Activated T-cell treated with anti-CD3 and anti-CD28 coated beads for 1 hour (primary cell): ENCODE measurements at regions not wholly inside any gene's neighbourhood (a gene's known extent, or its start where the extent isn't known, plus 50 kb on each side); places are given as distances from the start of the nearest gene placed in this dataset.
"Not testable (repeated sequence)": the region's sequence is repeated elsewhere in the genome, so short reads cannot be mapped to it uniquely, and the experiment has no call there.

ENCODE experiments used
- DNase-seq: peaks from one replicate; pipeline ENCODE4 v3.0.0-alpha.2; 2020; ENCODE audit warnings: low read depth

DNA sequence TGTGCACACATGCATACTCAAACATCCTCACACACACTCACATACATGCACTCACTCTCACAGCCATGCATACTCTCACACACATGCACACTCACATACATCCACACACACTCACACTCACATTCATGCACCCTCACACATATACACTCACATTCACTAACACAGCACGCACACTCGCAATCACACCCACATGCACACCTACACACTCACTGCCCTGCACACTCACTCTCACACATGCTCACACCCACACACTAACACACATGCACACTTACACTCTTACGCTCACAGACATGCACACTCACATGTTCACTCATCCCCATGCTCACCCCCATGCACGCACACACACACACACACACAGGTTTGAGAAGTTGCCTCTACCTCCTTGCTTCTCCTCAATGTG, 63.2 kb upstream of the SFSWAP start:
- no peak for DNase-seq

GRCh38 chr12:131655469-131656174, 55.3 kb upstream of the SFSWAP start:
- DNase-seq, result not testable (repeated sequence)

- not testable (repeated sequence) for DNase-seq
Measured at GRCh38 chr12:131656796-131657195, 54.1 kb upstream of the SFSWAP start.

DNA sequence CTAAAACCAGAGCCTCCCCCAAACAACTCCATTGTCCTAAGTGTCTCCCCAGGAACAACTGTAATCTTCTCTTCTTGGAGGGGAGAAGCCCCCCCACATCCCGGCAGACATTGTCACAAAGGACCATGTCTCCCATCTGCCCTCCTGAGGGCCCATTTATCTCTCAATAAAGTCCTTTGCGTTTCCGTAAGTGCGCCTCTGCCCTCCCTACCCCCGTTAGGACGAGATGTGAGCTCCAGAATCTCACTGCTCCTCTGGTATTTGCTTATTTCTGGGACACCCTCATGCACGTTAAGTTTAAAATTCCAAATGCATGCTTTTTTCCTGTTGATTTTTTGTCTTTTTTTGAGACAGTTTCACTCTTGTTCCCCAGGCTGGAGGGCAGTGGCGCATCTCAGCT, 52.3 kb upstream of the SFSWAP start:
- DNase-seq, result not testable (repeated sequence)

- not testable (repeated sequence) for DNase-seq
Measured at GRCh38 chr12:131659484-131659883, 51.4 kb upstream of the SFSWAP start.

DNA sequence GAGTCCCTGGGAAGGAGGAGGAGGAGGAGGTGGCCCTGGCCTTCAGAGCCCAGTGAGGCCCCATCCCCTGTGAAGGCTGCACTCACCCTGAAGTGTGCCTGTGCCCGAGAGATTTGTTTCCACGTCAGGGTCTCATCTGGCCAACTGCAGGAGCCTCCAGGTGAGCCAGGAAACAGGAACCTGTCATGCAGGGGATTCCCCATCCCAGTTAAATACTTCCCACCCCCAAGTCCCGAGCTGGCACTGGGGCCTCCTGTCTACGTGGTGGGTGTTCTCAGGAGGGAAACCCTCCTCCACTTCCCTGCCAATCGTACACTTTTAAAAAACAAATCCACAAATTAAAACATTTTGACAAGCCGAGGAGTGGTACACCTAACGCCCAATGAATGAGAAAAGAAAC, 50.9 kb upstream of the SFSWAP start:
- not testable (repeated sequence) for DNase-seq

- not testable (repeated sequence) for DNase-seq
Measured at GRCh38 chr12:131660401-131660800, 50.5 kb upstream of the SFSWAP start.
